WI38 (cell line): ENCODE measurements at regions not wholly inside any gene's neighbourhood (a gene's known extent, or its start where the extent isn't known, plus 50 kb on each side); places are given as distances from the start of the nearest gene placed in this dataset.

Experiments used
- H3K4me3 ChIP-seq: 2 replicates; pipeline ENCODE4 v1.5.1; 2011; ENCODE audit warnings: low read depth, mild to moderate bottlenecking, control low read depth, low read length
- CTCF ChIP-seq: IDR thresholded peaks from 2 replicates; pipeline ENCODE4 v1.5.1; 2012; ENCODE audit warnings: low read depth, mild to moderate bottlenecking, control low read depth, low read length

GRCh38 chr6:21801446-21802174 is 208.1 kb downstream of the SOX4 start:
- no peak for TF ChIP-seq CTCF
- no peak overlapping the region for H3K4me3 ChIP-seq

GRCh38 chr6:21802175-21802822 is 208.7 kb downstream of the SOX4 start:
- TF ChIP-seq CTCF = no peak
- H3K4me3 ChIP-seq = no peak overlapping the region

- no peak overlapping the region for H3K4me3 ChIP-seq
- no peak for TF ChIP-seq CTCF
Measured at GRCh38 chr6:21804941-21805610, 211.5 kb downstream of the SOX4 start.

GRCh38 chr6:21807299-21808044 is 213.9 kb downstream of the SOX4 start:
- H3K4me3 ChIP-seq = no peak overlapping the region
- TF ChIP-seq CTCF = no peak

- TF ChIP-seq CTCF = no peak
- H3K4me3 ChIP-seq = no peak overlapping the region
Measured at GRCh38 chr6:21808045-21808470, 214.5 kb downstream of the SOX4 start.

GRCh38 chr6:21808551-21809242 is 215.1 kb downstream of the SOX4 start:
- no peak for TF ChIP-seq CTCF
- no peak overlapping the region for H3K4me3 ChIP-seq
